ENCODE measurements at regions not wholly inside any gene's neighbourhood (a gene's known extent, or its start where the extent isn't known, plus 50 kb on each side); places are given as distances from the start of the nearest gene placed in this dataset.

- TF ChIP-seq ZNF462 (CRISPR knock-in tag; IDR thresholded peaks at IDR 0.05) (no peak), ETS1 (IDR thresholded peaks at IDR 0.05) (no peak), CREB1 (CRISPR knock-in tag; IDR thresholded peaks at IDR 0.05; ENCODE audit: low read depth) (no peak)
Observed at GRCh38 chr3:106228271-106228670, 359.5 kb upstream of the CBLB start (continued).

GRCh38 chr3:106229495-106230278, 360.9 kb upstream of the CBLB start:
- no peak overlapping the region for H3K27ac Mint-ChIP-seq
- H2AFZ ChIP-seq, result no peak overlapping the region
- no peaks in the 10 kb centered on the region for H3K27me3 Mint-ChIP-seq (ENCODE audit: insufficient read depth, low read depth, poor library complexity)
- no peaks in the 10 kb centered on the region for H3F3A ChIP-seq (replicated peaks; ENCODE audit: low read depth)
- DNase-seq (ENCODE audit: low spot score), result no peak
- H3K27ac ChIP-seq (ENCODE audit: low read depth), result no peak overlapping the region
- no peaks in the 10 kb centered on the region for H3K4me1 ChIP-seq (ENCODE audit: insufficient read depth)
- no peak overlapping the region for H3K4me3 ChIP-seq
- H3K9me2 ChIP-seq (ENCODE audit: insufficient read depth), result 0 out of 2 replicates have a peak, but pooled peaks cover 5% of the 10 kb centered on the region
- H3K36me3 ChIP-seq (ENCODE audit: insufficient read depth), result no peaks in the 10 kb centered on the region
- peaks cover 13% of the 10 kb centered on the region; the same call in 2 of the 3 replicates for H3K9me3 Mint-ChIP-seq
- H4K20me1 ChIP-seq (replicated peaks; ENCODE audit: insufficient read depth), result no peaks in the 10 kb centered on the region
- TF ChIP-seq ETS1 (IDR thresholded peaks at IDR 0.05) (no peak), CTCF (conservative IDR thresholded peaks at IDR 0.05; ENCODE audit: low read depth in 2 of 2) (no peak), JUNB (IDR thresholded peaks at IDR 0.05; ENCODE audit: unreplicated experiment) (no peak), REST (IDR thresholded peaks at IDR 0.05; ENCODE audit: unreplicated experiment) (no peak), NANOG (IDR thresholded peaks at IDR 0.05; ENCODE audit: borderline replicate concordance) (no peak), ZNF114 (CRISPR knock-in tag; IDR thresholded peaks at IDR 0.05) (no peak), EZH2phosphoT487 (IDR thresholded peaks at IDR 0.05; ENCODE audit: unreplicated experiment) (no peak)
- no peak overlapping the region for H3K4me2 ChIP-seq
- H3K36me3 Mint-ChIP-seq (ENCODE audit: low read depth), result peaks cover 3% of the 10 kb centered on the region; the same call in 2 of the 3 replicates
- ATAC-seq, result no peak
- no peak overlapping the region for H3K4me3 Mint-ChIP-seq
- no peaks in the 10 kb centered on the region for H3K27me3 ChIP-seq (ENCODE audit: insufficient read depth)
- H3K79me2 ChIP-seq (replicated peaks; ENCODE audit: insufficient read depth), result no peaks in the 10 kb centered on the region
- H3K4me1 Mint-ChIP-seq, result no peaks in the 10 kb centered on the region

Data from GM23338 (cell line).